ENCODE measurements at regions not wholly inside any gene's neighbourhood (a gene's known extent, or its start where the extent isn't known, plus 50 kb on each side); places are given as distances from the start of the nearest gene placed in this dataset.
A peak's percentile ranks its signal among the peaks of the same experiment; 100 is the strongest.

- no peak for DNase-seq (ENCODE audit: low read depth)
- H3K4me3 ChIP-seq (ENCODE audit: low read depth, low read length), result no peak overlapping the region
Observed at GRCh38 chr21:43317959-43318358, 109.0 kb downstream of the SIK1 start.

DNA sequence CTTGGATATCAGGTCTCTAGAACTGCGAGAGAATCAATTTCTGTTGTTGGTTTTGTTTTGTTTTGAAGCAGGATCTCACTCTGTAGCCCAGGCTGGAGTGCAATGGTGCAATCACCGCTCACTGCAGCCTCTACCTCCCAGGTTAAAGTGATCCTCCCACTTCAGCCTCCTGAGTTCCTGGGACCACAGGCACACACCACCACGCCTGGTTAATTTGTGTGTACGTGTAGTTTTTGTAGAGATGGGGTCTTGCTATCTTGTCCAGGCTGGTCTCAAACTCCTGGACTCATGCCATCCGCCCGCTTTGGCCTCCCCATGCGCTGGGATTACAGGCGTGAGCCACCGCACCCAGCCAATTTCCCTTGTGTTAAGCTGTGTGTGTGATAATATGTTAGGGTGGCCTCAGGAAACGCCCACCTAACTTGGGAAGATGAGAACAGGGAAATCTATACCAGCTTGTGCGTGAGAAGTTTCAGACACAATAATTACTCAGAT lies 109.6 kb downstream of the SIK1 start:
- no peak for DNase-seq (ENCODE audit: low read depth)
- no peak overlapping the region for H3K4me3 ChIP-seq (ENCODE audit: low read depth, low read length)
- TF ChIP-seq, protein P1, sequence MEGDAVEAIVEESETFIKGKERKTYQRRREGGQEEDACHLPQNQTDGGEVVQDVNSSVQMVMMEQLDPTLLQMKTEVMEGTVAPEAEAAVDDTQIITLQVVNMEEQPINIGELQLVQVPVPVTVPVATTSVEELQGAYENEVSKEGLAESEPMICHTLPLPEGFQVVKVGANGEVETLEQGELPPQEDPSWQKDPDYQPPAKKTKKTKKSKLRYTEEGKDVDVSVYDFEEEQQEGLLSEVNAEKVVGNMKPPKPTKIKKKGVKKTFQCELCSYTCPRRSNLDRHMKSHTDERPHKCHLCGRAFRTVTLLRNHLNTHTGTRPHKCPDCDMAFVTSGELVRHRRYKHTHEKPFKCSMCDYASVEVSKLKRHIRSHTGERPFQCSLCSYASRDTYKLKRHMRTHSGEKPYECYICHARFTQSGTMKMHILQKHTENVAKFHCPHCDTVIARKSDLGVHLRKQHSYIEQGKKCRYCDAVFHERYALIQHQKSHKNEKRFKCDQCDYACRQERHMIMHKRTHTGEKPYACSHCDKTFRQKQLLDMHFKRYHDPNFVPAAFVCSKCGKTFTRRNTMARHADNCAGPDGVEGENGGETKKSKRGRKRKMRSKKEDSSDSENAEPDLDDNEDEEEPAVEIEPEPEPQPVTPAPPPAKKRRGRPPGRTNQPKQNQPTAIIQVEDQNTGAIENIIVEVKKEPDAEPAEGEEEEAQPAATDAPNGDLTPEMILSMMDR (IDR thresholded peaks at IDR 0.05; ENCODE audit: insufficient read depth, low read length), result no peak

More at GRCh38 chr21:43317959-43318358, 109.0 kb downstream of the SIK1 start:
- TF ChIP-seq, protein P1 (IDR thresholded peaks at IDR 0.05; ENCODE audit: insufficient read depth, low read length), result no peak

DNA sequence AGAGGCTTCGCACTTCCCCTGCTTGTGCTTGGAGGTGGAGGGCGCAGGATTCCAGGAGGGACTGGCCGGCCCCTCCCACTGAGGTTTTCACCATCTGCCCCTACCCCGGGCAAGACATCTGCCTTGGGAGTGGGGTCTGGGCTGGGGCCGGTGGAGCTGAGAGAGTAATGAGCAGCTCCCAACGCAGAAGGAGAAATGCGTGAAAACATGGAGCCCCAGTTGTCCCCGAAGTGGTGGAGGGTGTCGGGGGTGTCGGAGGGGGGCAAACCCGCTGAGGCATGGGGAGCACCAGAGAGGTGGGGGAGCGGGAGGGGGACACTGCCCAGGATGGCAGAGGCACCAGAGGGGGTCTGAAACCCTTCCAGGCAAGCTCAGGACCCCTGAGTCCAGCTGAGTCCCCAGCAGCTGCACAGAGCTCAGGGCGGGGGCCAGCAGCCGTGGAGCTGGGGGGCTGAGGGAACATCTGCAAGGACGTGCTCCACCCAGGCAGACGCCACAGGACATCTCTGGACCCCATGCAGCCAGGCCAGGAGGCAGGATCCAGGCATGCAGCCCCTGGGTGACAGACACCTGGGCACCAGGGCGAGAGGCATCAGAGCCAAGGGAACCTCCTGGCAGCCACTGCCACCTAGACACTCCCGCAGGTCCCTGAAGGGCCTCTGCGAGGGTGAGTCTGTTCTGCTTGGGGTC lies 110.6 kb downstream of the SIK1 start:
- no peak for DNase-seq (ENCODE audit: low read depth)
- no peak overlapping the region for H3K4me3 ChIP-seq (ENCODE audit: low read depth, low read length)
- TF ChIP-seq, protein P1 (IDR thresholded peaks at IDR 0.05; ENCODE audit: insufficient read depth, low read length), result no peak

DNA sequence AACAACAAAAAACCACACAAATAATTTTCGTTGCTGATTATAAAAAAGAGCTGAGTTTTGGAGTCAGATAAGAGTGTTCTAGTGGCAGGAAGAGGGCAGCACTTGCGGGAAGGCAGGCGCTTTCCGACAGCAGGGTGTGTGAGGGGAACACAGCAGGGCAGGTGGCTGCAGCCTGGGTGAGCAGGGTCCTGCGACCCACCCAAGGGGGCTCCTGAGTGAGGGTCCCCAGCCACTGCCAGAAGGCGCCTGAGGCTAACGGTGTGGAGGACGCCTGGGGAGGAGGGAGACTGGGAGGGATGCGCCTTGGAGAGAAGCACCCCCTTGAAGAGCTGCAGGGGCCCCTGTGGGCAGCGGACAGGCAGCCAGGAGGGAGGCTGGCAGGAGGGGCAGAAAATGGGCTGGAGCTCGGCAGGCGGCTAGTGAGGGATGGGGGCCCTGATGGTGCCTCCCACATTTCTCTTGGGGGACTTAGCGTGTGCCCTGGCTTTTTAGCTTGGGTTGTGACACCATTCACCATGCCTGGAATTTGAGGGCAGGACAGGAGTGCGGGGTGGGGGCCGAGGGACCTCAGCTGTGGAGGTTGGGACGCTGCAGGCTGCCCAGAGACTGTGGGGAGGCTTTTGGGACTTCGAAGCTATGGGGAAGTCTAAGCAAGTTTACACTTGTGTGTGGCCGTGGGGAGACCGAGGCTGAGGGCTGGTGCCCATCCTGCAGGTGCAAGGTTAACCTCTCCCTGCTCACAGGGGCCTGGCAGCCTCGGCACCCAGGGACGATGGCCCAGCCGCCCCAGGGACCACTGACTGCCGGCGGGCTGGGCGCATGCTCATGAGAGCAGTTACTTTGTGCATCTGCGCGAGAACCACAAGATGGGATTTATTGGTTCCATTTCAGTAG lies 111.4 kb downstream of the SIK1 start:
- TF ChIP-seq, protein P1 (IDR thresholded peaks at IDR 0.05; ENCODE audit: insufficient read depth, low read length), result peak; percentile 2

DNA sequence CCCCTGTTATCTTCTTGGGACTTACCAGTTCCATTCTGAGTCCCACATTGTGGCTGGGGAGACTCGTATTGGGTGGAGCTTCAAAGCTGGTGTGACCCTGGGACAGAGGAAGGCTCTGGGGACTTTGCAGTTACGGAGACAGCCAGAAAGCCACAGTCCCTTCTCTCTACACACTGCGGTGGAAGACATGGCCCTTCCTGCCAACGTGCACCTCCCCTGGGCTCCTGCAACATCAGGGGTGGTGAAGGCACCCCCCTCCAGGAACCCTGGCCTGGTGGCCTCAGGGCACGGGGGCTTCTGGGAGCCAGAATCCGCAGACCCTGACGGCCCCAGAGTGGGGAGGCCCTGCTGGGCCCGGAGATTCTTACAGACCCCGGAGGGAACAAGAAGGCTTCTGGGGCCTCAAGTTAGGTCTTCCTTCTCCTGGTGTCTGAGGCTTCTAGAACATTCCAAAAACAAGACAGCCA lies 113.0 kb downstream of the SIK1 start:
- TF ChIP-seq, protein P1 (IDR thresholded peaks at IDR 0.05; ENCODE audit: insufficient read depth, low read length), result no peak
- DNase-seq (ENCODE audit: low read depth), result no peak

More for the DNA sequence above, 111.4 kb downstream of the SIK1 start:
- DNase-seq (ENCODE audit: low read depth), result no peak
- H3K4me3 ChIP-seq (ENCODE audit: low read depth, low read length), result no peak overlapping the region

DNA sequence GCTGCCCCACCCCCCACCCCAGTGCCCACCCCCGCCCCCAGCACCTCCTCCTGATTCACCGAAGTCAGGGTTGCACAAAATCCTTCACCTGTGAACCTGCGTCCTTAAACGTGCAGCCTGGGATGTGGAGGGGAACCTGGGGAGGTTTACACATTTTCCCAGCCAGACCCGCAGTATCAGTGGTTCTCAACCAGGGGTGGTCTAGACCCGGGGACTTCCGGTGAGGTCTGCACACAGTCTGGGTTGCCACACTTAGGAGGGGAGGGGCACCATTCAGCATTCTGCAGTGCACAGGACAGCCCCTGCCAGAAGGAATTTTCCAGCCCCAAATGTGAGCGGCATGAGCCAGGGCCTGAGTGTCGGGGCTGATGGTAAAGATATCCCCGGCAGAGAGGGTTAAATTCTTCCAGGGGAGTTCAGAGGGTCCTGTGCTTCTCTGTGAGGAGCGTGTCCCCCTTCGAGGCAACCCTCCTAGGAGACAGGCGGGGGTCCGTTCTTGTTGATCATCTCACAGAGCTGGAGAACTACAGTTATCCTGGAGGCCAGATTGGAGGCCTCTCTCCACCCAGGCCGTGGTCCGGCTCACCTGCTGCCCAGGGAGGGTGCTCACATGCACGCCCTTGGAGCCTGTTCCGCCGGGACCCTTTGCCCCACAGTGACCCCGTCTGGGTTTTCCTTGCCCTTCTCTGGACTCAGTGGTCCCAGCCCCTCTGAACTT lies 113.6 kb downstream of the SIK1 start:
- TF ChIP-seq, protein P1 (IDR thresholded peaks at IDR 0.05; ENCODE audit: insufficient read depth, low read length), result no peak
- no peak for DNase-seq (ENCODE audit: low read depth)

More for the DNA sequence above, 113.0 kb downstream of the SIK1 start:
- H3K4me3 ChIP-seq (ENCODE audit: low read depth, low read length), result no peak overlapping the region

More for the DNA sequence above, 113.6 kb downstream of the SIK1 start:
- no peak overlapping the region for H3K4me3 ChIP-seq (ENCODE audit: low read depth, low read length)

All from fibroblast of the aortic adventitia (primary cell).